ENCODE measurements at regions not wholly inside any gene's neighbourhood (a gene's known extent, or its start where the extent isn't known, plus 50 kb on each side); places are given as distances from the start of the nearest gene placed in this dataset.

- Histone ChIP-seq H3K9me3 (ENCODE audit: control insufficient read depth in 4 of 4, insufficient read depth in 3 of 4, low read length in 3 of 4) (peaks cover 0 to 3% (median 0%) of the 10 kb centered on the region in 4 donors), H3K4me1 (ENCODE audit: control insufficient read depth in 5 of 5, insufficient read depth in 5 of 5, low read length in 5 of 5) (no peaks in the 10 kb centered on the region), H3K9ac (ENCODE audit: insufficient read depth in 1 of 2, low read length in 2 of 2) (no peak overlapping the region), H3K4me3 (no peak overlapping the region), H3K36me3 (ENCODE audit: control insufficient read depth in 4 of 4, insufficient read depth in 4 of 4, low read length in 4 of 4) (no peaks in the 10 kb centered on the region), H3K27ac (ENCODE audit: low read depth in 1 of 2, low read length in 1 of 2) (no peak overlapping the region), H3K27me3 (ENCODE audit: control insufficient read depth in 3 of 3, insufficient read depth in 3 of 3, low read length in 2 of 3) (peaks cover 0 to 53% (median 33%) of the 10 kb centered on the region in 3 donors)
- TF ChIP-seq CTCF (IDR thresholded peaks at IDR 0.05; ENCODE audit: control extremely low read depth, extremely low read depth) = no peak
- DNase-seq = no peak
- ATAC-seq (ENCODE audit: insufficient read depth, low FRiP score) = no peak
- WGBS, 2 donors = 58 to 60% methylated on average over 4 of the region's 4 CpGs
These were observed 155.2 kb upstream of the PDE10A start for GRCh38 chr6:165818200-165818599.

- DNase-seq = no peak
- no peak overlapping the region for H3K9ac ChIP-seq (ENCODE audit: insufficient read depth in 1 of 2, low read length in 2 of 2)
- H3K4me3 ChIP-seq = no peak overlapping the region
- no peaks in the 10 kb centered on the region for H3K4me1 ChIP-seq (ENCODE audit: control insufficient read depth in 5 of 5, insufficient read depth in 5 of 5, low read length in 5 of 5)
- 71 to 83% methylated on average over 7 of the region's 7 CpGs for WGBS, 2 donors
- no peaks in the 10 kb centered on the region for H3K36me3 ChIP-seq (ENCODE audit: control insufficient read depth in 4 of 4, insufficient read depth in 4 of 4, low read length in 4 of 4)
- no peak overlapping the region for H3K27ac ChIP-seq (ENCODE audit: low read depth in 1 of 2, low read length in 1 of 2)
- H3K9me3 ChIP-seq (ENCODE audit: control insufficient read depth in 4 of 4, insufficient read depth in 3 of 4, low read length in 3 of 4) = peaks cover 0 to 3% (median 0%) of the 10 kb centered on the region in 4 donors
- TF ChIP-seq CTCF (IDR thresholded peaks at IDR 0.05; ENCODE audit: control extremely low read depth, extremely low read depth) = no peak
- H3K27me3 ChIP-seq (ENCODE audit: control insufficient read depth in 3 of 3, insufficient read depth in 3 of 3, low read length in 2 of 3) = peaks cover 0 to 56% (median 33%) of the 10 kb centered on the region in 3 donors
- no peak for ATAC-seq (ENCODE audit: insufficient read depth, low FRiP score)
These were observed 154.7 kb upstream of the PDE10A start for GRCh38 chr6:165817771-165818170.

- 81 to 93% methylated on average over 3 of the region's 3 CpGs for WGBS, 2 donors
- Histone ChIP-seq H3K27ac (ENCODE audit: low read depth in 1 of 2, low read length in 1 of 2) (no peak overlapping the region), H3K9ac (ENCODE audit: insufficient read depth in 1 of 2, low read length in 2 of 2) (no peak overlapping the region), H3K36me3 (ENCODE audit: control insufficient read depth in 4 of 4, insufficient read depth in 4 of 4, low read length in 4 of 4) (no peaks in the 10 kb centered on the region), H3K27me3 (ENCODE audit: control insufficient read depth in 3 of 3, insufficient read depth in 3 of 3, low read length in 2 of 3) (peaks cover 0 to 56% (median 33%) of the 10 kb centered on the region in 3 donors), H3K4me1 (ENCODE audit: control insufficient read depth in 5 of 5, insufficient read depth in 5 of 5, low read length in 5 of 5) (no peaks in the 10 kb centered on the region), H3K4me3 (no peak overlapping the region), H3K9me3 (ENCODE audit: control insufficient read depth in 4 of 4, insufficient read depth in 3 of 4, low read length in 3 of 4) (peaks cover 0 to 3% (median 0%) of the 10 kb centered on the region in 4 donors)
- TF ChIP-seq CTCF (IDR thresholded peaks at IDR 0.05; ENCODE audit: control extremely low read depth, extremely low read depth) = no peak
- DNase-seq (no peak), ATAC-seq (ENCODE audit: insufficient read depth, low FRiP score) (no peak)
These were observed 154.1 kb upstream of the PDE10A start for GRCh38 chr6:165817148-165817547.

GRCh38 chr6:165814679-165815078, 151.6 kb upstream of the PDE10A start:
- Histone ChIP-seq H3K36me3 (ENCODE audit: control insufficient read depth in 4 of 4, insufficient read depth in 4 of 4, low read length in 4 of 4) (no peaks in the 10 kb centered on the region), H3K4me3 (no peak overlapping the region), H3K27me3 (ENCODE audit: control insufficient read depth in 3 of 3, insufficient read depth in 3 of 3, low read length in 2 of 3) (peaks cover 0 to 40% (median 30%) of the 10 kb centered on the region in 3 donors), H3K9ac (ENCODE audit: insufficient read depth in 1 of 2, low read length in 2 of 2) (no peak overlapping the region), H3K4me1 (ENCODE audit: control insufficient read depth in 5 of 5, insufficient read depth in 5 of 5, low read length in 5 of 5) (no peaks in the 10 kb centered on the region), H3K9me3 (ENCODE audit: control insufficient read depth in 4 of 4, insufficient read depth in 3 of 4, low read length in 3 of 4) (peaks cover 0 to 12% (median under 1%) of the 10 kb centered on the region in 4 donors), H3K27ac (ENCODE audit: low read depth in 1 of 2, low read length in 1 of 2) (no peak overlapping the region)
- DNase-seq = no peak
- ATAC-seq (ENCODE audit: insufficient read depth, low FRiP score) = no peak
- 95 to 96% methylated on average over 10 of the region's 10 CpGs for WGBS, 2 donors
- TF ChIP-seq CTCF (IDR thresholded peaks at IDR 0.05; ENCODE audit: control extremely low read depth, extremely low read depth) = no peak
